ENCODE measurements at regions not wholly inside any gene's neighbourhood (a gene's known extent, or its start where the extent isn't known, plus 50 kb on each side); places are given as distances from the start of the nearest gene placed in this dataset.

- Histone ChIP-seq H3K27me3 (no peaks in the 10 kb centered on the region), H3K4me1 (no peaks in the 10 kb centered on the region), H3K27ac (no peak overlapping the region), H3K36me3 (no peaks in the 10 kb centered on the region), H3K4me3 (no peak overlapping the region), H3K9me3 (no peaks in the 10 kb centered on the region)
- intact Hi-C loops (cut with DNase I), result no loop called here
- DNase-seq (ENCODE audit: extremely low spot score in 2 of 2), result no peak
- no peak for TF ChIP-seq POLR2AphosphoS5 (IDR thresholded peaks at IDR 0.05; ENCODE audit: insufficient read depth in 1 of 2, low read depth in 1 of 2)
- no peak for TF ChIP-seq POLR2A (IDR thresholded peaks at IDR 0.05)
- TF ChIP-seq CTCF (IDR thresholded peaks at IDR 0.05), result no peak
These were observed 134.6 kb upstream of the BOD1L1 start for GRCh38 chr4:13762130-13762529.

DNA sequence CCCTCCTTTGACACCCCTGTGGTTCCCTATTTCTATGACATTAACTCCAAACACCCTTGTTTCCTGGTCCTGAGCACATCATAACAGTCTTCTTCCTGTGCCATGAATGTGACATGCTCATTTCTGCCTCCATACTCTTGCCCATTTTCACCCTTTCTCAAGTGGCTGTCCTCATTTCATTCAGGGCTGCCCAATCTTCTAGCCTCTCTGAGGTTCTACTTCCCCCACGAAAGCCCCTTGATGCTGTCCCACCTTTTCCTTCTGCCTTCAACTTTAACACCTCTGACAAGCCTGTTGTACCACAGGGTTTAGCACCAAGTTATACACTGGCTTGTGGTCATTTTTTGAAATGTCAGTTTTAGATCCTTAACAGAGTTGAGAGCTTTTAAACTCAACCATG lies 136.2 kb upstream of the BOD1L1 start:
- intact Hi-C loops (cut with DNase I), result no loop called here
- DNase-seq (ENCODE audit: extremely low spot score in 2 of 2), result no peak
- Histone ChIP-seq H3K4me3 (no peak overlapping the region), H3K27me3 (no peaks in the 10 kb centered on the region), H3K27ac (no peak overlapping the region), H3K4me1 (no peaks in the 10 kb centered on the region), H3K9me3 (no peaks in the 10 kb centered on the region), H3K36me3 (no peaks in the 10 kb centered on the region)
- no peak for TF ChIP-seq POLR2AphosphoS5 (IDR thresholded peaks at IDR 0.05; ENCODE audit: insufficient read depth in 1 of 2, low read depth in 1 of 2)

GRCh38 chr4:13765539-13765938 lies 138.0 kb upstream of the BOD1L1 start:
- TF ChIP-seq POLR2AphosphoS5 (IDR thresholded peaks at IDR 0.05; ENCODE audit: insufficient read depth in 1 of 2, low read depth in 1 of 2) (no peak), CTCF (IDR thresholded peaks at IDR 0.05) (no peak), POLR2A (IDR thresholded peaks at IDR 0.05) (no peak)
- no peak overlapping the region for H3K4me3 ChIP-seq
- no peak overlapping the region for H3K27ac ChIP-seq
- intact Hi-C loops (cut with DNase I), result no loop called here
- H3K9me3 ChIP-seq, result no peaks in the 10 kb centered on the region
- H3K27me3 ChIP-seq, result no peaks in the 10 kb centered on the region
- no peak for DNase-seq (ENCODE audit: extremely low spot score in 2 of 2)
- H3K36me3 ChIP-seq, result no peaks in the 10 kb centered on the region
- H3K4me1 ChIP-seq, result no peaks in the 10 kb centered on the region

DNA sequence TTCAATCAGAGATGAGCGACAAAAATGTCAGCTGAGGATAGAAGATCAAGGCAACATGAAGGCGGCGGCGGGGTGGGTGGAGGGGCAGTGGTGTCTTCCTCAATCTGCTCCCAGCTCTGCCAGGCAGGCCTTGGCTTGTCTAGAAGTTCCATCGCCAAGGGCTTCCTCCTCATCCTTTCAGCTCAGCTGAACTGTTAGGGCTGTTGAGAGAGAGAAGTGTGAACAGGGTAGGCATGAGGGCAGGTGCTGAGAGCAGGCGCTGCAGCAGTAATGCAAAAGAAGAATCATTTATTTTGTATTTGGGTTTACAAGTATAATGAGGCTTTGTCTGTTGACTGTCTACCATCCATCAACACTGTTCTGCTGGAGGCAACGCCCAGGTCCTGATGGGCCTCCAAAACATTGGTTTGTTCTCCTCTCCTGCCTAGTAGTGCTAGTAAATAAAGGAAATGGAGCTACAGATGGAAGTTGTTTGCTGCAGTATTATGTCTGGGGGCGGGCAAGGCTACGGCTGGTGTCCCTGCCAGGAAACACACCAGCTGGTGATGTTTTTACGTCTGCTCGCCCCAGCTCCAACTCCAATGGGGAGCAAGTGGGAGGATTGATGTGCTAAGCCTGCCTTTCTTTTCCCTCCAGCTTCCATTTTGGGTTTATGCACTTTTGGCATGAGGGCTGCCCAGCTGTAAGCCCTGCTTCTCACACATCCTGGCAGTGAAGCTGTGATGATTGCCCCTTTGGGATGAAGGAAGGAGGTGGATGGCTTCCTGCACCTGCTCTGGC lies 139.4 kb upstream of the BOD1L1 start:
- DNase-seq (ENCODE audit: extremely low spot score in 2 of 2), result no peak
- no peak overlapping the region for H3K4me3 ChIP-seq
- no peaks in the 10 kb centered on the region for H3K27me3 ChIP-seq
- no peak for TF ChIP-seq CTCF (IDR thresholded peaks at IDR 0.05)
- no peak for TF ChIP-seq POLR2A (IDR thresholded peaks at IDR 0.05)
- no peak for TF ChIP-seq POLR2AphosphoS5 (IDR thresholded peaks at IDR 0.05; ENCODE audit: insufficient read depth in 1 of 2, low read depth in 1 of 2)
- H3K27ac ChIP-seq, result no peak overlapping the region
- H3K9me3 ChIP-seq, result no peaks in the 10 kb centered on the region
- no peaks in the 10 kb centered on the region for H3K4me1 ChIP-seq
- H3K36me3 ChIP-seq, result no peaks in the 10 kb centered on the region
- intact Hi-C loops (cut with DNase I), result no loop called here

DNA sequence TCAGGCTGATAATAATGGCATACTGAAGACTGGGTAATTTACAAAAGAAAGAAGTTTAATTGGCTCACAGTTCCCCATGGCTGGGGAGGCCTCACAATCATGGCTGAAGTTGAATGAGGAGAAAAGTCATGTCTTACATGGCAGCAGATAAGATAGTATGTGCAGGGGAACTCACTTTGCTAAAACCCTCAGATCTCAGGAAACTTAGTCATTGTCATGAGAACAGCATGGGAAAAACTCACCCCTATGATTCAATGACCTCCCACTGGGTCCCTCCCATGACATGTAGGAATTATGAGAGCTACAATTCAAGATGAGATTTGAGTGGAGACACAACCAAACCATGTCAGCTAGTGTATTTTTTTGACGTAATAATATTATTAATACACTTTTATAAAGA lies 149.8 kb upstream of the BOD1L1 start:
- Histone ChIP-seq H3K4me1 (no peaks in the 10 kb centered on the region), H3K27me3 (no peaks in the 10 kb centered on the region), H3K9me3 (no peaks in the 10 kb centered on the region), H3K36me3 (no peaks in the 10 kb centered on the region), H3K27ac (no peak overlapping the region), H3K4me3 (no peak overlapping the region)
- intact Hi-C loops (cut with DNase I), result no loop called here
- TF ChIP-seq POLR2AphosphoS5 (IDR thresholded peaks at IDR 0.05; ENCODE audit: insufficient read depth in 1 of 2, low read depth in 1 of 2) (no peak), CTCF (IDR thresholded peaks at IDR 0.05) (no peak)
- DNase-seq (ENCODE audit: extremely low spot score in 2 of 2), result no peak

All from vagina (tissue), 2 donors.